ENCODE measurements at regions not wholly inside any gene's neighbourhood (a gene's known extent, or its start where the extent isn't known, plus 50 kb on each side); places are given as distances from the start of the nearest gene placed in this dataset.
"Not testable (repeated sequence)": the region's sequence is repeated elsewhere in the genome, so short reads cannot be mapped to it uniquely, and the experiment has no call there.

DNA sequence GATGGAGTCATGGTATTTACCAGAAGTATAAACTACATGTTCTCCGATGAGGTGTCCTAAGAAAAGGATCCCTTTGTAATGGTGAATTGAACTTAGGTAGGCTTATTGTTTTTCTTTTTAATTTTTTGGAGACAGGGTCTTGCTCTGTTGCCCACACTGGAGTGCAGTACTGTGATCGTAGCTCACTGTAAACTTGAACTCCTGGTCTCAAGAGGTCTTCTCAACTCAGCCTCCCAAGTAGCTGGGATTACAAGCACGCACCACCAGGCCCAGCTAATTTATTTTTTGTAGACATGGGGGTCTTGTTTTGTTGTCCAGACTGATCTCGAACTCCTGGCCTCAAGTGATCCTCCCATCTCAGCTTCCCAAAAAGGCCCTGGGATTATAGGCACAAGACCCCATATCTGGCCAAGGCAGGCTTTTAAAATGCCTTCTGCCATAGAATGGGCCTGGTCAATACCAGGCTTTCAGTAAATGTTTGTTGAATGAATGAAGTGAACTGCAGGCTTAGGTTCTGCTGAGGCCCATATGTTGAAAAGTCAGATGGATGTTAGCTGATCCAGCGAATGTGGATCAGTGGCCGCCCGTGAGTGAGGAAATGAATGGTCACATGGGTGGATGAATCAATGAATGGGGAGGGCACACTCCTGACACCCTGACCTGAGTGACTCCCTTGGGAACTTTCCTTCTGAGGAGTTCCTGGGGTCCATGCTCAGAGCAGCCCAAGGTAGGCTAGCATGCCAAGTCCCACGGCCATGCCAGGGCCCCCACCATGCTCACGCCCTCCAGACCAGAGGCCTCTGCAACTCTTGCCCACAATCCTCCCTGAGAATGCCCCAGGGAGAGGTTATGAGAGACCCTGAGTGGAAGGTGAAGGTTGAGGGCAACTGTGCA lies 118.0 kb upstream of the MYCN start:
- no peaks in the 10 kb centered on the region for H3K9me3 ChIP-seq
- 92 to 93% methylated on average over 9 of the region's 9 CpGs for WGBS, 2 donors
- H3K27ac ChIP-seq = no peak overlapping the region
- intact Hi-C loops (cut with DNase I) = no loop called here
- no peaks in the 10 kb centered on the region for H3K4me1 ChIP-seq
- no peak overlapping the region for H3K4me3 ChIP-seq
- no peaks in the 10 kb centered on the region for H3K36me3 ChIP-seq
- no peak for DNase-seq
- no peaks in the 10 kb centered on the region for H3K27me3 ChIP-seq
- TF ChIP-seq POLR2AphosphoS5 (IDR thresholded peaks at IDR 0.05) = no peak
- TF ChIP-seq POLR2A (IDR thresholded peaks at IDR 0.05) = no peak
- TF ChIP-seq EP300 (IDR thresholded peaks at IDR 0.05) = no peak
- TF ChIP-seq, protein P1, sequence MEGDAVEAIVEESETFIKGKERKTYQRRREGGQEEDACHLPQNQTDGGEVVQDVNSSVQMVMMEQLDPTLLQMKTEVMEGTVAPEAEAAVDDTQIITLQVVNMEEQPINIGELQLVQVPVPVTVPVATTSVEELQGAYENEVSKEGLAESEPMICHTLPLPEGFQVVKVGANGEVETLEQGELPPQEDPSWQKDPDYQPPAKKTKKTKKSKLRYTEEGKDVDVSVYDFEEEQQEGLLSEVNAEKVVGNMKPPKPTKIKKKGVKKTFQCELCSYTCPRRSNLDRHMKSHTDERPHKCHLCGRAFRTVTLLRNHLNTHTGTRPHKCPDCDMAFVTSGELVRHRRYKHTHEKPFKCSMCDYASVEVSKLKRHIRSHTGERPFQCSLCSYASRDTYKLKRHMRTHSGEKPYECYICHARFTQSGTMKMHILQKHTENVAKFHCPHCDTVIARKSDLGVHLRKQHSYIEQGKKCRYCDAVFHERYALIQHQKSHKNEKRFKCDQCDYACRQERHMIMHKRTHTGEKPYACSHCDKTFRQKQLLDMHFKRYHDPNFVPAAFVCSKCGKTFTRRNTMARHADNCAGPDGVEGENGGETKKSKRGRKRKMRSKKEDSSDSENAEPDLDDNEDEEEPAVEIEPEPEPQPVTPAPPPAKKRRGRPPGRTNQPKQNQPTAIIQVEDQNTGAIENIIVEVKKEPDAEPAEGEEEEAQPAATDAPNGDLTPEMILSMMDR (IDR thresholded peaks at IDR 0.05) = no peak

DNA sequence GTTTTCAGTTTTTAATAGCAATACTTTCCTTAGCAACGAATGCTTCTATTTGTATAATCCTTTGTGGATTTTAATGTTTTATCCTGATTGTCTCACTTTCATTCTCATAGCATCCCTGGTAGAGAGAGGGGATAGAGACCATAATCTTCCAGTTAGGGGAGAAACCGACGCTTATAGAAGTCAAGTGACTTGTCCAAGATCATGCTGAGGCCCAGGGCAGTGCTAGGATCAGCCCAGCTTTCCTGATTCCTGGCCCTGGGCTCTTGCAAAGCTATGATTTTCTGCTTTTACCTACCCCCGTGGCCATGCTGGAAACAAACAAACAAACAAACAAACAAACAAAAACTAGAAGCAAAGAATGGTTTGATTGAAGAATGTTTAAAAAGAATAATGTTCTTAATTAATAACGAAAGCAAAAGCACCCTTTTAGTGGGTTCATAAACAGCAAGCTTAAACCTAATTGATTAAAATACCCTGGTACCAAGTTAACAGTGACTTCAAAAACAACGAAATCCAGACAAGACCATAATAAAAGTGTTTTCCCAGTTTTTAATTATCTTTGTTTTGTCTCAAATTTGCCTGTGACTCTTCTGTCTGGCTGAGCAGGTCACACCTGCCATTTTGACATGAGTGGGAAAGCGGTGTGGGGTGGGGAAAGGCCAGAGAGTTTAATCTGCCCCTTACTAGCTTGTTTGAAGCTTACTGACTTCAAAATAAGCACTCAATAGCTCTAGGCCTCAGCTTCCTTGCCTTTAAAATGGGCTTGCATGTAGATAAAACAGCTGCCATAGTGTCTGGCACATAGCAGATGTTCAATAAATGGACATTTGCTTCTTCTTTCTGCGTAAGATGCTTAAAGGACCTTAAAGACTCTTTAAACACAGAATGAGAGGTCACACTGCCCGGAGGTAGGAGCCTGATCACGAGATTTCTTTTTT lies 116.6 kb upstream of the MYCN start:
- no peaks in the 10 kb centered on the region for H3K4me1 ChIP-seq
- H3K36me3 ChIP-seq = no peaks in the 10 kb centered on the region
- TF ChIP-seq, protein P1 (IDR thresholded peaks at IDR 0.05) = no peak
- TF ChIP-seq POLR2AphosphoS5 (IDR thresholded peaks at IDR 0.05) = no peak
- no peak for TF ChIP-seq EP300 (IDR thresholded peaks at IDR 0.05)
- no peak for TF ChIP-seq POLR2A (IDR thresholded peaks at IDR 0.05)
- no peak overlapping the region for H3K4me3 ChIP-seq
- H3K9me3 ChIP-seq = no peaks in the 10 kb centered on the region
- no peak for DNase-seq
- WGBS, 2 donors = 72 to 80% methylated on average over 10 of the region's 10 CpGs
- H3K27me3 ChIP-seq = no peaks in the 10 kb centered on the region
- no peak overlapping the region for H3K27ac ChIP-seq
- intact Hi-C loops (cut with DNase I) = no loop called here

DNA sequence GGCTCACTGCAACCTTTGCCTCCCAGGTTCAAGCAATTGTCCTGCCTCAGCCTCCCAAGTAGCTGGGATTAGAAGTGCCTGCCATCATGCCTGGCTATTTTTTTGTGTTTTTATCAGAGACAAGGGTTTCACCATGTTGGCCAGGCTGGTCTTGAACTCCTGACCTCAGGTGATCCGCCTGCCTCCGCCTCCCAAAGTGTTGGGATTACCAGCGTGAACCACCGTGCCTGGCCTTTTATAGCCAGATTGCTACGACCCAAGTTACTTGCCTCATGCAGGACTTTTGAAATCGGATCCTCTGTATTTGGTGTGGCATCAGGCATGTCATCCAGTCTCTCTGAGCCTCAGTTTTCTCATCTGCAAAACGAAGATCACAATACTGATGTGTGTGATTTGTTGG lies 115.9 kb upstream of the MYCN start:
- H3K27me3 ChIP-seq; intact Hi-C loops (cut with DNase I); H3K9me3 ChIP-seq; H3K27ac ChIP-seq; H3K4me3 ChIP-seq; H3K36me3 ChIP-seq; DNase-seq; H3K4me1 ChIP-seq: not testable (repeated sequence)
- 77 to 85% methylated on average over 7 of the region's 7 CpGs for WGBS, 2 donors

DNA sequence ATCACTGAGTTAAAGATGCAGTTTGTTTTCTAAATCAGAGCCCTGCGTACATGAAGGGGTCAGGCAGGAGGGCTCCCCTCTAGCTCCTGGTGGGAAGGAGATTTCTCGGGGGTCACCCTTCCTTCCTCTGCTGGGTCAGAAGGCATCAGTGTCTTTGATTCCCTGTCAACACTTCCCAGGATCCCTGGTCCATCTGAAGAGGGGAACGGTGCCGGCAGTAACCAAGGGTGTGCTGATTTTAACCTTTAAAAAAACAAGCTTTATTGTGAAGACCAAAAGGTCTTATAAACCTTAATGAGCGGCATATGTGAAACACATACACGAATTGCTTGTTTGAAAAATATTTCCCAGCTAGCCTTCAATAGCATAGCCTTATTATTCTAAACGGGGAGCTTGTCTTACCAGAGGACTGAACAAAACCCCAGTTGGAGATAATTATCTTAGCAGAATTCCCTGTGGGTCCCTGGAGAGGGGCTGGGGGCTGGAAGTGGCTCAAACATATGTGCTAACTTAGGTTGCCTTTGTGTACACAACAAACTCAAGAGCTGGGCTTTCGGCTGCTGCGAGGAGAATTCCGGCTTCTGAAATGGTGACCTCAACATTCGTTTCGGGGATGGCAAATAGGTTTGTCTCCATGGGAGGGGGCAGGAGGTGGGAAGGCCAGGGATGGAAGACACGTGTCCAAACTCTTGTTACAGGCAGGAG lies 114.9 kb upstream of the MYCN start:
- DNase-seq = no peak
- Histone ChIP-seq H3K4me1 (no peaks in the 10 kb centered on the region), H3K27ac (no peak overlapping the region), H3K9me3 (no peaks in the 10 kb centered on the region), H3K36me3 (no peaks in the 10 kb centered on the region), H3K4me3 (no peak overlapping the region), H3K27me3 (no peaks in the 10 kb centered on the region)
- TF ChIP-seq POLR2A (IDR thresholded peaks at IDR 0.05) = no peak
- TF ChIP-seq POLR2AphosphoS5 (IDR thresholded peaks at IDR 0.05) = no peak
- TF ChIP-seq, protein P1 (IDR thresholded peaks at IDR 0.05) = no peak
- no peak for TF ChIP-seq EP300 (IDR thresholded peaks at IDR 0.05)
- intact Hi-C loops (cut with DNase I) = no loop called here
- 81 to 84% methylated on average over 13 of the region's 13 CpGs for WGBS, 2 donors

Measured in sigmoid colon (tissue), 6 donors.